ENCODE measurements at regions not wholly inside any gene's neighbourhood (a gene's known extent, or its start where the extent isn't known, plus 50 kb on each side); places are given as distances from the start of the nearest gene placed in this dataset.
"Not testable (repeated sequence)": the region's sequence is repeated elsewhere in the genome, so short reads cannot be mapped to it uniquely, and the experiment has no call there.

DNA sequence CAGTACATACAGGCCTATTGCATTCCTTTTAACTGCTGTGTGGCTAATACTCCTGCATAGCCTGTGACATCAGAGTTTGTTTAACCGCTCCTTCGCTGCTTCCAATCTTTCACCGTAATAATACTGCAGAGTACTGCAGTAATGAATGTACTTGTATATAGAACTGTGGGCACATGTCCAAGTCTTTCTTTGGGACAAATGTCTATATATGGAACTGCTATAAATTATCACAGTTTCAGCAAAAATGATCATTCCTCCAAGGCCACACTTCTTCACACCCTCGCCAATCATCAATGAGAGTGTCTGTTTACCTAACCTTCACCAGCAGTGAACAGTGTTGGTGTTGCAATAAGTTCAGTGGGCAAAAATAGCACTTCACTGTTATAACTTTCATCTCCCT lies 230.4 kb downstream of the SP3 start:
- TF ChIP-seq, protein P1, sequence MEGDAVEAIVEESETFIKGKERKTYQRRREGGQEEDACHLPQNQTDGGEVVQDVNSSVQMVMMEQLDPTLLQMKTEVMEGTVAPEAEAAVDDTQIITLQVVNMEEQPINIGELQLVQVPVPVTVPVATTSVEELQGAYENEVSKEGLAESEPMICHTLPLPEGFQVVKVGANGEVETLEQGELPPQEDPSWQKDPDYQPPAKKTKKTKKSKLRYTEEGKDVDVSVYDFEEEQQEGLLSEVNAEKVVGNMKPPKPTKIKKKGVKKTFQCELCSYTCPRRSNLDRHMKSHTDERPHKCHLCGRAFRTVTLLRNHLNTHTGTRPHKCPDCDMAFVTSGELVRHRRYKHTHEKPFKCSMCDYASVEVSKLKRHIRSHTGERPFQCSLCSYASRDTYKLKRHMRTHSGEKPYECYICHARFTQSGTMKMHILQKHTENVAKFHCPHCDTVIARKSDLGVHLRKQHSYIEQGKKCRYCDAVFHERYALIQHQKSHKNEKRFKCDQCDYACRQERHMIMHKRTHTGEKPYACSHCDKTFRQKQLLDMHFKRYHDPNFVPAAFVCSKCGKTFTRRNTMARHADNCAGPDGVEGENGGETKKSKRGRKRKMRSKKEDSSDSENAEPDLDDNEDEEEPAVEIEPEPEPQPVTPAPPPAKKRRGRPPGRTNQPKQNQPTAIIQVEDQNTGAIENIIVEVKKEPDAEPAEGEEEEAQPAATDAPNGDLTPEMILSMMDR (IDR thresholded peaks at IDR 0.05), result no peak
- TF ChIP-seq POLR2A (IDR thresholded peaks at IDR 0.05), result no peak
- DNase-seq, result no peak

GRCh38 chr2:173737954-173738575 lies 227.1 kb downstream of the SP3 start:
- H3K4me1 ChIP-seq, H3K27me3 ChIP-seq, H3K9me3 ChIP-seq, H3K27ac ChIP-seq, H3K36me3 ChIP-seq, DNase-seq, H3K4me3 ChIP-seq: not testable (repeated sequence)

More for the DNA sequence above, 230.4 kb downstream of the SP3 start:
- no peaks in the 10 kb centered on the region for H3K9me3 ChIP-seq
- no peaks in the 10 kb centered on the region for H3K36me3 ChIP-seq
- H3K27ac ChIP-seq, result no peak overlapping the region
- no peak overlapping the region for H3K4me3 ChIP-seq
- no peaks in the 10 kb centered on the region for H3K27me3 ChIP-seq
- no peaks in the 10 kb centered on the region for H3K4me1 ChIP-seq

DNA sequence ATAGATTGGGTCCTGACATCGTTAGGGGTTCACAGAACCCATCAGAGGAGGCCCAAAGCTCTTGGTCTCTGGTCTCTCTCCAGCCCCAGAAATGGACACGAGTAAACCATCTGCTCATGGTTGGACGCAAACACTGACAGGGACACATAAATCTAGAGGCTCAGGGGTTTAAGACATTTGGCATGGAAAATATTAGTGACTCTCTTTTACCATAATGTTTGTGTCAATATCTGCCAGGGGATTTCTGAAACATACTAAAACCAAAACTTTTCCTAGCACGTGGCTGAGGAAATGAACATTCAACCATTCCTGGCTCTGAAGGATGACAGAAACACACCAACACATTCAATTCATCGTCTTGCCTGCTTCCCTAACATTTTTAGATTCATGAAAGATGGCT lies 226.2 kb downstream of the SP3 start:
- no peak overlapping the region for H3K4me3 ChIP-seq
- DNase-seq, result no peak
- no peaks in the 10 kb centered on the region for H3K36me3 ChIP-seq
- TF ChIP-seq, protein P1 (IDR thresholded peaks at IDR 0.05), result no peak
- no peak for TF ChIP-seq POLR2A (IDR thresholded peaks at IDR 0.05)
- no peaks in the 10 kb centered on the region for H3K4me1 ChIP-seq
- H3K27me3 ChIP-seq, result no peaks in the 10 kb centered on the region
- H3K27ac ChIP-seq, result no peak overlapping the region
- H3K9me3 ChIP-seq, result no peaks in the 10 kb centered on the region

GRCh38 chr2:173740639-173741038 lies 224.5 kb downstream of the SP3 start:
- Histone ChIP-seq H3K9me3 (no peaks in the 10 kb centered on the region), H3K36me3 (no peaks in the 10 kb centered on the region), H3K27me3 (no peaks in the 10 kb centered on the region), H3K4me1 (no peaks in the 10 kb centered on the region), H3K4me3 (no peak overlapping the region), H3K27ac (no peak overlapping the region)
- DNase-seq, result no peak
- TF ChIP-seq POLR2A (IDR thresholded peaks at IDR 0.05), result no peak
- TF ChIP-seq, protein P1 (IDR thresholded peaks at IDR 0.05), result no peak

DNA sequence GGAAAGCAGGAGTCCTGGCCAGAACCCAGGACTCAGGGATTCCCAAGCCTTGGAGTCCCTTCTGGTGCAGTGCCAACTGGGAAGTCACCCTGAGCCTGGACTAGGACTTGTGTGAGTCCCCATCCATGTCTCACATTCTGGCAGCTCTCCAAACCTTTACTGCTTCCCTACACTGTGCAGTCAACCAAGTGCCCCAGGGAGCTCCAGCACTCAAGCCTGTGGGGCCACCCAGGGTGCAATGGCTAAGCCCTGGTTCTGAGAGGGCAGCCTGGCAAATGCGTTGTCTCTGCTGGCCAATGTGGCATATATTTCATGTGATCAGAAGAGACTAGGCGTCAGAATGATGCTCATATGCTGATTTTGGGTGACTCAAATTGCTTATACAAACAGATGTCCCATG lies 223.4 kb downstream of the SP3 start:
- DNase-seq, result no peak
- no peaks in the 10 kb centered on the region for H3K36me3 ChIP-seq
- no peak for TF ChIP-seq POLR2A (IDR thresholded peaks at IDR 0.05)
- TF ChIP-seq, protein P1 (IDR thresholded peaks at IDR 0.05), result no peak
- H3K9me3 ChIP-seq, result no peaks in the 10 kb centered on the region
- H3K4me3 ChIP-seq, result no peak overlapping the region
- no peaks in the 10 kb centered on the region for H3K4me1 ChIP-seq
- H3K27ac ChIP-seq, result no peak overlapping the region
- no peaks in the 10 kb centered on the region for H3K27me3 ChIP-seq

GRCh38 chr2:173747035-173747434 lies 218.1 kb downstream of the SP3 start:
- no peak for DNase-seq
- no peak for TF ChIP-seq POLR2A (IDR thresholded peaks at IDR 0.05)
- TF ChIP-seq, protein P1 (IDR thresholded peaks at IDR 0.05), result no peak
- Histone ChIP-seq H3K9me3 (no peaks in the 10 kb centered on the region), H3K36me3 (no peaks in the 10 kb centered on the region), H3K4me3 (no peak overlapping the region), H3K27me3 (no peaks in the 10 kb centered on the region), H3K4me1 (no peaks in the 10 kb centered on the region), H3K27ac (no peak overlapping the region)
